ENCODE measurements at regions not wholly inside any gene's neighbourhood (a gene's known extent, or its start where the extent isn't known, plus 50 kb on each side); places are given as distances from the start of the nearest gene placed in this dataset.

- POLR2A ChIA-PET (ENCODE audit: unreplicated experiment): interaction anchor here (0.6 kb wide), 1 partner anchor 199 kb away, joined by 4 read pairs; no protein-coding TSS in a partner anchor
- Histone ChIP-seq H3K9ac (ENCODE audit: low read length) (no peak overlapping the region), H3K9me2 (replicated peaks; ENCODE audit: low read length) (no peaks in the 10 kb centered on the region), H4K20me1 (ENCODE audit: low read length) (no peaks in the 10 kb centered on the region), H3F3A (ENCODE audit: low read length, unreplicated experiment) (no peaks in the 10 kb centered on the region), H3K4me3 (ENCODE audit: low read length) (no peak overlapping the region), H3K4me1 (ENCODE audit: insufficient read depth, low read length) (no peaks in the 10 kb centered on the region), H2AFZ (ENCODE audit: low read length) (no peak overlapping the region), H3K27me3 (ENCODE audit: low read length) (no peaks in the 10 kb centered on the region), H3K4me2 (ENCODE audit: low read length) (no peak overlapping the region), H3K9me3 (ENCODE audit: low read length) (no peaks in the 10 kb centered on the region), H3K36me3 (ENCODE audit: low read depth, low read length) (no peaks in the 10 kb centered on the region), H3K27ac (ENCODE audit: low read length) (no peak overlapping the region), H3K79me2 (ENCODE audit: low read length) (no peaks in the 10 kb centered on the region)
- DNase-seq (no peak), ATAC-seq (no peak)
- BruUV-seq (replicated peaks): no TSS peak
- intact Hi-C loops (cut with micrococcal nuclease): no loop called here
- CTCF ChIA-PET: no interaction called here
- no peak for TF ChIP-seq EZH2 (IDR thresholded peaks at IDR 0.05; ENCODE audit: low read length, unreplicated experiment)
- no peak for TF ChIP-seq CTCF (conservative IDR thresholded peaks at IDR 0.05; ENCODE audit: low read depth, low read length)
- TF ChIP-seq EZH2phosphoT487 (IDR thresholded peaks at IDR 0.05; ENCODE audit: borderline replicate concordance, low read length): no peak
Measured at GRCh38 chr3:110734524-110734923, 337.1 kb upstream of the NECTIN3 start.

GRCh38 chr3:110736332-110736731, 335.3 kb upstream of the NECTIN3 start:
- Histone ChIP-seq H3K27ac (ENCODE audit: low read length) (no peak overlapping the region), H4K20me1 (ENCODE audit: low read length) (no peaks in the 10 kb centered on the region), H3K4me3 (ENCODE audit: low read length) (no peak overlapping the region), H3K9me2 (replicated peaks; ENCODE audit: low read length) (no peaks in the 10 kb centered on the region), H3K36me3 (ENCODE audit: low read depth, low read length) (no peaks in the 10 kb centered on the region), H3K9me3 (ENCODE audit: low read length) (no peaks in the 10 kb centered on the region), H3K27me3 (ENCODE audit: low read length) (no peaks in the 10 kb centered on the region), H3K4me1 (ENCODE audit: insufficient read depth, low read length) (no peaks in the 10 kb centered on the region), H2AFZ (ENCODE audit: low read length) (no peak overlapping the region), H3K4me2 (ENCODE audit: low read length) (no peak overlapping the region), H3K79me2 (ENCODE audit: low read length) (no peaks in the 10 kb centered on the region), H3F3A (ENCODE audit: low read length, unreplicated experiment) (no peaks in the 10 kb centered on the region), H3K9ac (ENCODE audit: low read length) (no peak overlapping the region)
- POLR2A ChIA-PET (ENCODE audit: unreplicated experiment): no interaction called here
- DNase-seq: no peak
- CTCF ChIA-PET: no interaction called here
- BruUV-seq (replicated peaks): no TSS peak
- no peak for TF ChIP-seq CTCF (conservative IDR thresholded peaks at IDR 0.05; ENCODE audit: low read depth, low read length)
- no peak for TF ChIP-seq EZH2phosphoT487 (IDR thresholded peaks at IDR 0.05; ENCODE audit: borderline replicate concordance, low read length)
- TF ChIP-seq EZH2 (IDR thresholded peaks at IDR 0.05; ENCODE audit: low read length, unreplicated experiment): no peak
- intact Hi-C loops (cut with micrococcal nuclease): no loop called here
- no peak for ATAC-seq

GRCh38 chr3:110738531-110738930, 333.1 kb upstream of the NECTIN3 start:
- TF ChIP-seq CTCF (conservative IDR thresholded peaks at IDR 0.05; ENCODE audit: low read depth, low read length): no peak
- no peak for TF ChIP-seq EZH2phosphoT487 (IDR thresholded peaks at IDR 0.05; ENCODE audit: borderline replicate concordance, low read length)
- no peak for TF ChIP-seq EZH2 (IDR thresholded peaks at IDR 0.05; ENCODE audit: low read length, unreplicated experiment)
- Histone ChIP-seq H3K4me3 (ENCODE audit: low read length) (no peak overlapping the region), H3F3A (ENCODE audit: low read length, unreplicated experiment) (no peaks in the 10 kb centered on the region), H3K9me2 (replicated peaks; ENCODE audit: low read length) (no peaks in the 10 kb centered on the region), H3K79me2 (ENCODE audit: low read length) (no peaks in the 10 kb centered on the region), H3K4me1 (ENCODE audit: insufficient read depth, low read length) (peaks cover 4% of the 10 kb centered on the region; the same call in 1 of the 2 replicates), H3K27ac (ENCODE audit: low read length) (no peak overlapping the region), H3K9ac (ENCODE audit: low read length) (no peak overlapping the region), H4K20me1 (ENCODE audit: low read length) (no peaks in the 10 kb centered on the region), H3K27me3 (ENCODE audit: low read length) (no peaks in the 10 kb centered on the region), H3K4me2 (ENCODE audit: low read length) (no peak overlapping the region), H3K9me3 (ENCODE audit: low read length) (no peaks in the 10 kb centered on the region), H3K36me3 (ENCODE audit: low read depth, low read length) (no peaks in the 10 kb centered on the region), H2AFZ (ENCODE audit: low read length) (no peak overlapping the region)
- ChIA-PET CTCF (no interaction called here), POLR2A (ENCODE audit: unreplicated experiment) (no interaction called here)
- peak; percentile 7 for DNase-seq
- intact Hi-C loops (cut with micrococcal nuclease): no loop called here
- no TSS peak for BruUV-seq (replicated peaks)
- ATAC-seq: no peak

Measured in PC-3 (cell line).